ENCODE measurements at regions not wholly inside any gene's neighbourhood (a gene's known extent, or its start where the extent isn't known, plus 50 kb on each side); places are given as distances from the start of the nearest gene placed in this dataset.
"Not testable (repeated sequence)": the region's sequence is repeated elsewhere in the genome, so short reads cannot be mapped to it uniquely, and the experiment has no call there.

GRCh38 chr4:188434643-188435042 lies 295.4 kb downstream of the TRIML1 start:
- Histone ChIP-seq H2AFZ (ENCODE audit: low read depth, low read length) (no peak overlapping the region), H3K36me3 (replicated peaks; ENCODE audit: low read depth, low read length) (no peaks in the 10 kb centered on the region), H3K9ac (ENCODE audit: low read length) (no peak overlapping the region), H3K4me1 (ENCODE audit: low read length) (no peaks in the 10 kb centered on the region), H4K20me1 (ENCODE audit: insufficient read depth, low read length) (no peaks in the 10 kb centered on the region), H3K9me3 (ENCODE audit: insufficient read depth, low read length) (no peaks in the 10 kb centered on the region), H3K4me3 (ENCODE audit: low read length) (no peak overlapping the region), H3K4me2 (ENCODE audit: low read length) (no peak overlapping the region), H3K79me2 (ENCODE audit: low read length) (no peaks in the 10 kb centered on the region), H3K27me3 (ENCODE audit: low read depth, low read length) (no peaks in the 10 kb centered on the region), H3K27ac (ENCODE audit: low read length) (no peak overlapping the region)
- no peak for TF ChIP-seq CTCF (IDR thresholded peaks at IDR 0.05; ENCODE audit: low read depth, low read length)
- no peak for TF ChIP-seq EZH2phosphoT487 (IDR thresholded peaks at IDR 0.05; ENCODE audit: low read depth)

- Histone ChIP-seq H4K20me1 (ENCODE audit: insufficient read depth, low read length) (no peaks in the 10 kb centered on the region), H3K79me2 (ENCODE audit: low read length) (no peaks in the 10 kb centered on the region), H2AFZ (ENCODE audit: low read depth, low read length) (no peak overlapping the region), H3K27me3 (ENCODE audit: low read depth, low read length) (no peaks in the 10 kb centered on the region), H3K4me2 (ENCODE audit: low read length) (no peak overlapping the region), H3K36me3 (replicated peaks; ENCODE audit: low read depth, low read length) (no peaks in the 10 kb centered on the region), H3K9me3 (ENCODE audit: insufficient read depth, low read length) (no peaks in the 10 kb centered on the region), H3K4me3 (ENCODE audit: low read length) (no peak overlapping the region), H3K9ac (ENCODE audit: low read length) (no peak overlapping the region), H3K4me1 (ENCODE audit: low read length) (no peaks in the 10 kb centered on the region), H3K27ac (ENCODE audit: low read length) (no peak overlapping the region)
- TF ChIP-seq EZH2phosphoT487 (IDR thresholded peaks at IDR 0.05; ENCODE audit: low read depth): no peak
- no peak for TF ChIP-seq CTCF (IDR thresholded peaks at IDR 0.05; ENCODE audit: low read depth, low read length)
Observed at GRCh38 chr4:188435381-188435780, 296.1 kb downstream of the TRIML1 start.

GRCh38 chr4:188437535-188437934 lies 298.3 kb downstream of the TRIML1 start:
- no peaks in the 10 kb centered on the region for H3K9me3 ChIP-seq (ENCODE audit: insufficient read depth, low read length)
- no peaks in the 10 kb centered on the region for H3K4me1 ChIP-seq (ENCODE audit: low read length)
- H4K20me1 ChIP-seq (ENCODE audit: insufficient read depth, low read length): no peaks in the 10 kb centered on the region
- H3K9ac ChIP-seq (ENCODE audit: low read length): no peak overlapping the region
- no peaks in the 10 kb centered on the region for H3K36me3 ChIP-seq (replicated peaks; ENCODE audit: low read depth, low read length)
- H3K27ac ChIP-seq (ENCODE audit: low read length): no peak overlapping the region
- H3K27me3 ChIP-seq (ENCODE audit: low read depth, low read length): no peaks in the 10 kb centered on the region
- no peak overlapping the region for H3K4me2 ChIP-seq (ENCODE audit: low read length)
- H2AFZ ChIP-seq (ENCODE audit: low read depth, low read length): no peak overlapping the region
- H3K79me2 ChIP-seq (ENCODE audit: low read length): no peaks in the 10 kb centered on the region
- no peak overlapping the region for H3K4me3 ChIP-seq (ENCODE audit: low read length)
- no peak for TF ChIP-seq CTCF (IDR thresholded peaks at IDR 0.05; ENCODE audit: low read depth, low read length)
- no peak for TF ChIP-seq EZH2phosphoT487 (IDR thresholded peaks at IDR 0.05; ENCODE audit: low read depth)

- H3K79me2 ChIP-seq (ENCODE audit: low read length); H3K9ac ChIP-seq (ENCODE audit: low read length); H3K4me2 ChIP-seq (ENCODE audit: low read length); H3K4me3 ChIP-seq (ENCODE audit: low read length); H2AFZ ChIP-seq (ENCODE audit: low read depth, low read length); H3K4me1 ChIP-seq (ENCODE audit: low read length); H3K27ac ChIP-seq (ENCODE audit: low read length); H4K20me1 ChIP-seq (ENCODE audit: insufficient read depth, low read length); H3K27me3 ChIP-seq (ENCODE audit: low read depth, low read length); H3K36me3 ChIP-seq (replicated peaks; ENCODE audit: low read depth, low read length); H3K9me3 ChIP-seq (ENCODE audit: insufficient read depth, low read length): not testable (repeated sequence)
Observed at GRCh38 chr4:188438391-188438824, 299.2 kb downstream of the TRIML1 start.
